H1 (cell line): ENCODE measurements at regions not wholly inside any gene's neighbourhood (a gene's known extent, or its start where the extent isn't known, plus 50 kb on each side); places are given as distances from the start of the nearest gene placed in this dataset.
A peak's percentile ranks its signal among the peaks of the same experiment; 100 is the strongest.

Source experiments
- CTCF ChIA-PET: fragments of 300-600 bp; sonication (Branson Sonifier 250); formaldehyde crosslinking; loops from one replicate; lab custom pipeline; 2021; ENCODE audit not compliant: partially characterized antibody; lab: Charles Lee
- POLR2A ChIA-PET: fragments of 300-600 bp; sonication (Branson Sonifier 250); formaldehyde crosslinking; loops from one replicate; lab custom pipeline; 2021; ENCODE audit warnings: inconsistent platforms; ENCODE audit not compliant: partially characterized antibody; lab: Charles Lee
- DNase-seq, 2 experiments: peaks; one replicate each; pipeline versions ENCODE4 v3.0.0 to v3.0.0-alpha.2; 2010 to 2022; ENCODE audit warnings: low spot score in 2 of 2, low read depth in 1 of 2, mixed read lengths in 1 of 2
- FAIRE-seq: peaks from 2 replicates; lab custom pipeline; 2011; peaks lifted over from hg19 to GRCh38; lab: Jason Lieb, UNC
- H2AFZ ChIP-seq: 2 replicates; pipeline ENCODE4 v1.8.1; 2012; ENCODE audit warnings: low read length, inconsistent platforms
- H2AK5ac ChIP-seq: 2 replicates; pipeline ENCODE4 v1.6.1; 2013; ENCODE audit warnings: low read depth, low read length
- H2BK120ac ChIP-seq: replicated peaks from 2 replicates; pipeline ENCODE3; 2013; ENCODE audit warnings: low read depth, low read length, inconsistent platforms
- H2BK12ac ChIP-seq: 2 replicates; pipeline ENCODE4 v1.6.1; 2013; ENCODE audit warnings: low read depth, low read length
- H2BK15ac ChIP-seq: 2 replicates; pipeline ENCODE4 v1.6.1; 2013; ENCODE audit warnings: low read length
- H2BK20ac ChIP-seq: 2 replicates; pipeline ENCODE4 v1.6.1; 2013; ENCODE audit warnings: low read length
- H2BK5ac ChIP-seq: 2 replicates; pipeline ENCODE4 v1.6.1; 2013; ENCODE audit warnings: low read depth, low read length
- H3K14ac ChIP-seq: 2 replicates; pipeline ENCODE4 v1.6.1; 2013; ENCODE audit warnings: inconsistent platforms; ENCODE audit not compliant: insufficient read length
- H3K18ac ChIP-seq: 2 replicates; pipeline ENCODE4 v1.6.1; 2013; ENCODE audit warnings: low read length; ENCODE audit errors: extremely low read depth
- H3K23ac ChIP-seq: 2 replicates; pipeline ENCODE4 v1.6.1; 2013; ENCODE audit warnings: inconsistent platforms; ENCODE audit not compliant: insufficient read length
- H3K23me2 ChIP-seq: 2 replicates; pipeline ENCODE4 v1.6.1; 2013; ENCODE audit warnings: low read depth, low read length
- H3K27ac ChIP-seq: 2 replicates; pipeline ENCODE4 v1.6.1; 2011; ENCODE audit warnings: low read depth, low read length, inconsistent platforms
- H3K27me3 ChIP-seq, 4 experiments: replicated peaks in 1 of 4; 1 replicate in 1 of 4; 2 replicates in 3 of 4; pipeline versions ENCODE4 v1.6.1 to v1.8.1; 2011 to 2013; ENCODE audit warnings: low read length in 3 of 4, mild to moderate bottlenecking in 3 of 4, inconsistent platforms in 2 of 4, mixed read lengths in 2 of 4, moderate library complexity in 1 of 4; ENCODE audit not compliant: control insufficient read depth in 3 of 4, insufficient read depth in 3 of 4; ENCODE audit errors: extremely low read depth in 1 of 4
- H3K36me3 ChIP-seq, 4 experiments: 2 replicates each; pipeline versions ENCODE4 v1.6.1 to v1.8.1; 2011 to 2013; ENCODE audit warnings: mild to moderate bottlenecking in 4 of 4, low read length in 3 of 4, moderate library complexity in 2 of 4, control low read depth in 1 of 4, inconsistent platforms in 1 of 4; ENCODE audit not compliant: insufficient read depth in 4 of 4, control insufficient read depth in 2 of 4
- H3K4ac ChIP-seq: replicated peaks from 2 replicates; pipeline ENCODE3; 2013; ENCODE audit warnings: low read length, low read depth, mixed read lengths, inconsistent platforms; ENCODE audit not compliant: insufficient read length
- H3K4me1 ChIP-seq, 4 experiments: replicated peaks in 1 of 4; 1 replicate in 1 of 4; 2 replicates in 3 of 4; pipeline versions ENCODE4 v1.6.1 to v1.8.1; 2011 to 2013; ENCODE audit warnings: low read length in 3 of 4, inconsistent platforms in 2 of 4, mixed read lengths in 1 of 4; ENCODE audit not compliant: insufficient read depth in 4 of 4, control insufficient read depth in 3 of 4
- H3K4me2 ChIP-seq, 2 experiments: 2 replicates each; pipeline versions ENCODE4 v1.6.1 to v1.8.1; 2011 to 2013; ENCODE audit warnings: low read depth in 2 of 2, low read length in 2 of 2, control low read depth in 1 of 2, inconsistent platforms in 1 of 2, mild to moderate bottlenecking in 1 of 2; ENCODE audit not compliant: insufficient read depth in 1 of 2
- H3K4me3 ChIP-seq, 4 experiments: fragments of 200-600, 300-600 bp in 1 of 4; sonication (generic), shearing (Covaris generic), sonication (Bioruptor Twin) in 1 of 4; 2 replicates each; pipeline versions ENCODE4 v1.5.1 to v1.8.1; 2011 to 2016; ENCODE audit warnings: low read length in 4 of 4, low read depth in 3 of 4, control low read depth in 2 of 4, inconsistent platforms in 2 of 4, mild to moderate bottlenecking in 2 of 4, mixed read lengths in 1 of 4, moderate library complexity in 1 of 4; ENCODE audit not compliant: insufficient read depth in 2 of 4; ENCODE audit errors: extremely low read depth in 1 of 4
- H3K56ac ChIP-seq: replicated peaks from 2 replicates; pipeline ENCODE3; 2013; ENCODE audit warnings: low read depth, mild to moderate bottlenecking, mixed read lengths, low read length, inconsistent platforms; ENCODE audit not compliant: insufficient read length
- H3K79me1 ChIP-seq: 2 replicates; pipeline ENCODE4 v1.6.1; 2013; ENCODE audit warnings: low read depth, low read length, control low read depth
- H3K79me2 ChIP-seq, 2 experiments: 2 replicates each; pipeline versions ENCODE4 v1.6.1 to v1.8.1; 2012 to 2013; ENCODE audit warnings: low read length in 2 of 2, mild to moderate bottlenecking in 2 of 2, inconsistent platforms in 1 of 2; ENCODE audit not compliant: insufficient read depth in 2 of 2, control insufficient read depth in 1 of 2
- H3K9ac ChIP-seq, 4 experiments: replicated peaks in 1 of 4; 1 replicate in 1 of 4; 2 replicates in 3 of 4; pipeline versions ENCODE4 v1.6.1 to v1.8.1; 2011 to 2013; ENCODE audit warnings: low read depth in 3 of 4, low read length in 3 of 4, control low read depth in 2 of 4, mild to moderate bottlenecking in 2 of 4, moderate library complexity in 2 of 4, inconsistent platforms in 1 of 4; ENCODE audit errors: extremely low read depth in 1 of 4
- H3K9me3 ChIP-seq, 2 experiments: 2 replicates each; pipeline versions ENCODE4 v1.6.1 to v1.8.1; 2012 to 2013; ENCODE audit warnings: mild to moderate bottlenecking in 2 of 2, moderate library complexity in 2 of 2, control low read depth in 1 of 2, inconsistent platforms in 1 of 2, low read depth in 1 of 2, low read length in 1 of 2, mixed read lengths in 1 of 2; ENCODE audit not compliant: insufficient read depth in 2 of 2
- H4K20me1 ChIP-seq, 2 experiments: replicated peaks in 1 of 2; 2 replicates each; pipeline versions ENCODE3 to v1.8.1; 2011 to 2013; ENCODE audit warnings: inconsistent platforms in 2 of 2, low read length in 2 of 2, mild to moderate bottlenecking in 1 of 2; ENCODE audit not compliant: insufficient read depth in 2 of 2, control insufficient read depth in 1 of 2
- H4K5ac ChIP-seq: 2 replicates; pipeline ENCODE4 v1.6.1; 2013; ENCODE audit warnings: low read length, low read depth, mixed read lengths, inconsistent platforms; ENCODE audit not compliant: insufficient read length
- H4K8ac ChIP-seq: 2 replicates; pipeline ENCODE4 v1.8.0; 2013; ENCODE audit warnings: mild to moderate bottlenecking, moderate library complexity, low read length, inconsistent platforms; ENCODE audit not compliant: insufficient read depth; ENCODE audit errors: extremely low read depth
- H4K91ac ChIP-seq: replicated peaks from 2 replicates; pipeline ENCODE3; 2013; ENCODE audit warnings: low read length, mixed read lengths, inconsistent platforms; ENCODE audit not compliant: insufficient read length
- ATF2 ChIP-seq: IDR thresholded peaks from 2 replicates; pipeline ENCODE4 v1.6.1; 2012; ENCODE audit warnings: low read length, inconsistent platforms
- CBX5 ChIP-seq: fragments of 300-800, 300-1000 bp; sonication (generic); IDR thresholded peaks from 2 replicates; pipeline ENCODE4 v1.7.1; 2016; ENCODE audit warnings: antibody characterized with exemption, low read length, low read depth
- CHD1 ChIP-seq: IDR thresholded peaks from 2 replicates; pipeline ENCODE4 v1.6.1; 2012; ENCODE audit warnings: low read depth, low read length, improper control_type of control experiment
- CHD2 ChIP-seq: IDR thresholded peaks from 2 replicates; pipeline ENCODE4 v1.6.1; 2012; ENCODE audit warnings: low read length, improper control_type of control experiment
- CTBP2 ChIP-seq: IDR thresholded peaks from 2 replicates; pipeline ENCODE4 v1.7.0; 2011; ENCODE audit warnings: borderline replicate concordance, mild to moderate bottlenecking, moderate library complexity, mixed read lengths, low read length; ENCODE audit not compliant: insufficient read depth, insufficient read length
- KDM4A ChIP-seq: IDR thresholded peaks from one replicate; pipeline ENCODE4 v1.7.1; 2012; ENCODE audit warnings: low read depth, mild to moderate bottlenecking, moderate library complexity, low read length, inconsistent platforms; ENCODE audit not compliant: severe bottlenecking
- POU5F1 ChIP-seq: IDR thresholded peaks from 2 replicates; pipeline ENCODE4 v1.6.1; 2011; ENCODE audit warnings: low read depth, mild to moderate bottlenecking, low read length, moderate library complexity
- RBBP5 ChIP-seq: IDR thresholded peaks from 2 replicates; pipeline ENCODE4 v1.7.1; 2012; ENCODE audit warnings: low read depth, mild to moderate bottlenecking, inconsistent platforms, low read length, moderate library complexity, borderline replicate concordance
- SAP30 ChIP-seq: fragments of 300-600 bp; sonication (generic); IDR thresholded peaks from 2 replicates; pipeline ENCODE4 v1.7.1; 2012; ENCODE audit warnings: low read length, moderate library complexity, mild to moderate bottlenecking, inconsistent platforms; ENCODE audit not compliant: insufficient read depth, insufficient replicate concordance
- SIN3A ChIP-seq, 2 experiments: IDR thresholded peaks in 1 of 2; conservative IDR thresholded peaks in 1 of 2; 2 replicates each; pipeline ENCODE4 v1.6.1; 2011 to 2012; ENCODE audit warnings: low read length in 2 of 2, improper control_type of control experiment in 1 of 2, low read depth in 1 of 2, mild to moderate bottlenecking in 1 of 2
- SIRT6 ChIP-seq: IDR thresholded peaks from one replicate; pipeline ENCODE4 v1.7.1; 2012; ENCODE audit warnings: low read length, inconsistent platforms
- TEAD4 ChIP-seq: IDR thresholded peaks from 2 replicates; pipeline ENCODE4 v1.6.1; 2012; ENCODE audit warnings: low read depth, low read length, inconsistent platforms, mixed read lengths
- WGBS, 2 experiments: shearing (Covaris generic) in 1 of 2; methylation state at CpG; one replicate each; pipeline versions ENCODE4 v1.1.6 to v1.1.7; 2013 to 2015; ENCODE audit warnings: low lambda C conversion rate in 2 of 2, mixed read lengths in 2 of 2, inconsistent platforms in 1 of 2, low coverage in 1 of 2, missing lambda C conversion rate in 1 of 2; ENCODE audit not compliant: insufficient replicate concordance in 2 of 2, insufficient coverage in 1 of 2, insufficient read length in 1 of 2; ENCODE audit errors: extremely low coverage in 1 of 2, missing lambda C conversion rate in 1 of 2; 5-methylcytosine and 5-hydroxymethylcytosine counted together

GRCh38 chr2:180555391-180555965, 424.9 kb upstream of the UBE2E3 start:
- Histone ChIP-seq H3K27ac (no peak overlapping the region), H3K9me3 (no peaks in the 10 kb centered on the region), H3K36me3 (no peaks in the 10 kb centered on the region), H3K4me1 (no peaks in the 10 kb centered on the region), H4K20me1 (no peaks in the 10 kb centered on the region), H2BK5ac (no peak overlapping the region), H2BK20ac (no peak overlapping the region), H3K9ac (no peak overlapping the region), H3K4me3 (no peak overlapping the region), H4K91ac (no peak overlapping the region), H2BK12ac (no peak overlapping the region), H2BK120ac (no peak overlapping the region), H4K8ac (peak overlapping the region; percentile 79; the same call in 1 of the 2 replicates), H3K79me2 (no peaks in the 10 kb centered on the region), H3K4ac (no peak overlapping the region), H3K18ac (no peak overlapping the region), H3K56ac (no peak overlapping the region), H2BK15ac (no peak overlapping the region), H3K14ac (no peak overlapping the region), H3K23me2 (no peaks in the 10 kb centered on the region), H3K23ac (no peak overlapping the region), H3K4me2 (no peak overlapping the region), H3K79me1 (no peaks in the 10 kb centered on the region), H4K5ac (no peak overlapping the region), H2AFZ (peak overlapping the region; percentile 44), H3K27me3 (no peaks in the 10 kb centered on the region; a peak in 1 of 7 replicates), H2AK5ac (no peak overlapping the region)
- POLR2A ChIA-PET, result interaction anchor here (0.6 kb wide), 1 partner anchor 97 kb away, joined by 3 read pairs; no protein-coding TSS in a partner anchor
- WGBS, 2 experiments, result 91% methylated on average over 17 of the region's 19 CpGs; no CpG with 5 or more reads in 1 of the 2 experiments
- DNase-seq (no peak), FAIRE-seq (no peak)
- CTCF ChIA-PET, result no interaction called here
- TF ChIP-seq SIN3A (conservative IDR thresholded peaks at IDR 0.05 in 1 of 2, IDR thresholded peaks at IDR 0.05 in 1 of 2; ENCODE audit: low read depth in 1 of 2, low read length in 2 of 2), result no peak
- no peak for TF ChIP-seq CHD1
- TF ChIP-seq CBX5, result no peak
- TF ChIP-seq SIRT6, result no peak
- TF ChIP-seq ATF2, result no peak
- TF ChIP-seq RBBP5, result no peak
- no peak for TF ChIP-seq CHD2
- TF ChIP-seq TEAD4, result no peak
- TF ChIP-seq CTBP2, result no peak
- TF ChIP-seq POU5F1, result no peak
- TF ChIP-seq KDM4A, result no peak
- no peak for TF ChIP-seq SAP30
